H9 (cell line): ENCODE measurements at regions not wholly inside any gene's neighbourhood (a gene's known extent, or its start where the extent isn't known, plus 50 kb on each side); places are given as distances from the start of the nearest gene placed in this dataset.

Experiments
- DNase-seq: peaks from one replicate; pipeline ENCODE4 v3.0.0-alpha.2; 2017
- H2AFZ ChIP-seq: one replicate; pipeline ENCODE4 v1.6.1; 2013; ENCODE audit warnings: mild to moderate bottlenecking, low read length, control low read depth, moderate library complexity
- H2AK5ac ChIP-seq: 2 replicates; pipeline ENCODE4 v1.6.1; 2013; ENCODE audit warnings: low read length, control low read depth, mixed read lengths; ENCODE audit not compliant: insufficient read length
- H2BK120ac ChIP-seq: one replicate; pipeline ENCODE4 v1.6.1; 2013; ENCODE audit warnings: low read depth, mild to moderate bottlenecking, low read length, control low read depth, inconsistent platforms; ENCODE audit not compliant: poor library complexity, severe bottlenecking
- H2BK12ac ChIP-seq: 2 replicates; pipeline ENCODE4 v1.6.1; 2013; ENCODE audit warnings: low read length, control low read depth, mixed read lengths, low read depth; ENCODE audit not compliant: insufficient read length
- H2BK15ac ChIP-seq: 2 replicates; pipeline ENCODE4 v1.6.1; 2013; ENCODE audit warnings: low read depth, low read length, control low read depth
- H2BK20ac ChIP-seq: one replicate; pipeline ENCODE4 v1.6.1; 2013; ENCODE audit warnings: low read depth, mild to moderate bottlenecking, low read length, control low read depth, inconsistent platforms; ENCODE audit not compliant: poor library complexity, severe bottlenecking
- H2BK5ac ChIP-seq: 2 replicates; pipeline ENCODE4 v1.6.1; 2013; ENCODE audit warnings: low read length, control low read depth, mixed read lengths; ENCODE audit not compliant: insufficient read length
- H3K14ac ChIP-seq: 2 replicates; pipeline ENCODE4 v1.6.1; 2013; ENCODE audit warnings: low read length, control low read depth; ENCODE audit not compliant: insufficient read depth
- H3K18ac ChIP-seq: 2 replicates; pipeline ENCODE4 v1.6.1; 2013; ENCODE audit warnings: low read depth, mild to moderate bottlenecking, mixed read lengths, low read length, control low read depth; ENCODE audit not compliant: insufficient read length
- H3K23ac ChIP-seq: 2 replicates; pipeline ENCODE4 v1.6.1; 2013; ENCODE audit warnings: low read length, control low read depth, mixed read lengths, low read depth; ENCODE audit not compliant: insufficient read length
- H3K23me2 ChIP-seq: 2 replicates; pipeline ENCODE4 v1.6.1; 2013; ENCODE audit warnings: low read depth, mild to moderate bottlenecking, mixed read lengths, low read length, control low read depth; ENCODE audit not compliant: insufficient read length, poor library complexity, severe bottlenecking
- H3K27ac ChIP-seq: 2 replicates; pipeline ENCODE4 v1.5.1; 2013; ENCODE audit warnings: low read length, control low read depth, mixed read lengths, low read depth; ENCODE audit not compliant: insufficient read length
- H3K27me3 ChIP-seq: 2 replicates; pipeline ENCODE4 v1.6.1; 2013; ENCODE audit warnings: low read length, control low read depth, inconsistent platforms; ENCODE audit not compliant: insufficient read depth
- H3K4ac ChIP-seq: 2 replicates; pipeline ENCODE4 v1.6.1; 2013; ENCODE audit warnings: low read depth, mild to moderate bottlenecking, control low read depth, inconsistent platforms, low read length, moderate library complexity
- H3K4me1 ChIP-seq: 2 replicates; pipeline ENCODE4 v1.6.1; 2013; ENCODE audit warnings: low read length, control low read depth, inconsistent platforms; ENCODE audit not compliant: insufficient read depth
- H3K4me2 ChIP-seq: 2 replicates; pipeline ENCODE4 v1.6.1; 2013; ENCODE audit warnings: low read length, control low read depth, mixed read lengths; ENCODE audit not compliant: insufficient read length, insufficient read depth
- H3K56ac ChIP-seq: 2 replicates; pipeline ENCODE4 v1.6.1; 2013; ENCODE audit warnings: low read depth, mild to moderate bottlenecking, mixed read lengths, low read length, control low read depth; ENCODE audit not compliant: insufficient read length
- H3K79me1 ChIP-seq: 2 replicates; pipeline ENCODE4 v1.6.1; 2013; ENCODE audit warnings: low read depth, mild to moderate bottlenecking, moderate library complexity, low read length, control low read depth, inconsistent platforms; ENCODE audit not compliant: insufficient read depth, poor library complexity, severe bottlenecking
- H3K79me2 ChIP-seq: 2 replicates; pipeline ENCODE4 v1.6.1; 2013; ENCODE audit warnings: low read length, control low read depth, inconsistent platforms; ENCODE audit not compliant: insufficient read depth
- H3K9ac ChIP-seq: 2 replicates; pipeline ENCODE4 v1.6.1; 2013; ENCODE audit warnings: low read length, control low read depth, mixed read lengths; ENCODE audit not compliant: insufficient read length; ENCODE audit errors: extremely low read depth
- H3K9me3 ChIP-seq: one replicate; pipeline ENCODE4 v1.6.1; 2013; ENCODE audit warnings: low read depth, low read length, inconsistent platforms; ENCODE audit not compliant: control insufficient read depth
- H3T11ph ChIP-seq: one replicate; pipeline ENCODE4 v1.6.1; 2013; ENCODE audit warnings: mild to moderate bottlenecking, low read length, control low read depth, inconsistent platforms
- H4K20me1 ChIP-seq: one replicate; pipeline ENCODE4 v1.6.1; 2013; ENCODE audit not compliant: control insufficient read depth, insufficient read length, insufficient read depth
- H4K5ac ChIP-seq: 2 replicates; pipeline ENCODE4 v1.6.1; 2013; ENCODE audit warnings: low read depth, mild to moderate bottlenecking, mixed read lengths, low read length, control low read depth; ENCODE audit not compliant: insufficient read length
- H4K8ac ChIP-seq: replicated peaks from 2 replicates; pipeline ENCODE4 v1.6.1; 2013; ENCODE audit warnings: low read length, control low read depth, mixed read lengths, low read depth; ENCODE audit not compliant: insufficient read length
- H4K91ac ChIP-seq: 2 replicates; pipeline ENCODE4 v1.6.1; 2013; ENCODE audit warnings: low read depth, mild to moderate bottlenecking, moderate library complexity, mixed read lengths, low read length, control low read depth; ENCODE audit not compliant: insufficient read length
- H3K27ac Mint-ChIP-seq, 3 experiments: 2 replicates in 2 of 3; 3 replicates in 1 of 3; pipeline ENCODE4 v1.8.0; 2020 to 2021; ENCODE audit warnings: mixed read lengths in 3 of 3, mild to moderate bottlenecking in 1 of 3, moderate library complexity in 1 of 3
- H3K27me3 Mint-ChIP-seq: 2 replicates; pipeline ENCODE4 v1.8.0; 2021; ENCODE audit warnings: low read depth, mild to moderate bottlenecking, moderate library complexity, mixed read lengths
- H3K36me3 Mint-ChIP-seq, 3 experiments: 2 replicates in 2 of 3; 3 replicates in 1 of 3; pipeline ENCODE4 v1.8.0; 2020 to 2021; ENCODE audit warnings: low read depth in 3 of 3, mixed read lengths in 3 of 3; ENCODE audit not compliant: insufficient read depth in 1 of 3
- H3K4me1 Mint-ChIP-seq, 2 experiments: 2 replicates each; pipeline ENCODE4 v1.8.0; 2020; ENCODE audit warnings: mixed read lengths in 2 of 2
- H3K4me3 Mint-ChIP-seq, 2 experiments: 2 replicates in 1 of 2; 3 replicates in 1 of 2; pipeline ENCODE4 v1.8.0; 2020 to 2021; ENCODE audit warnings: mild to moderate bottlenecking in 2 of 2, mixed read lengths in 2 of 2, moderate library complexity in 1 of 2
- H3K9me3 Mint-ChIP-seq, 2 experiments: 2 replicates in 1 of 2; 3 replicates in 1 of 2; pipeline ENCODE4 v1.8.0; 2020; ENCODE audit warnings: mild to moderate bottlenecking in 2 of 2, mixed read lengths in 2 of 2, moderate library complexity in 1 of 2
- CTCF ChIP-seq: fragments of 200-600 bp; sonication (generic); conservative IDR thresholded peaks from 3 replicates; pipeline ENCODE4 v1.8.0; 2021; ENCODE audit warnings: antibody characterized with exemption, mild to moderate bottlenecking

DNA sequence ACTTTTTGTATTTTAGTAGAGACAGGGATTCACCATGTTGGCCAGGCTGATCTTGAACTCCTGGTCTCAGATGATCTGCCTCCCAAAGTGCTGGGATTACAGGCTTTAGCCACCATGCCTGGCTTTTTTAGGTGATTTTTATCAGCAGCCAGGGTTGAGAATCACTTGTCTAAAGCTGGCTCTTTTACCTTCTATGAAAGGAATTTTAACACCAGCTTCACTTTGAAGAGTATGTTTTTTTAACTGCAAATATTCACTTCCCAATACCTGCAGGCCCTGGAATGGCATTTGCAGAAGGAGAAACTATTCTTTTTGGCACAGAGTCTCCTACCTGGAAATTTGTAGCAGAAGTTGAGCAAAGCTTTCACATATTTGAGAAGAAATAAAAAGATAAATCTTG is 63.6 kb upstream of the NAA20 start:
- Mint-ChIP-seq H3K27me3 (no peaks in the 10 kb centered on the region; the same call in 1 of the 2 replicates), H3K27ac (no peak overlapping the region)
- no peak for TF ChIP-seq CTCF

More for the DNA sequence above, 63.6 kb upstream of the NAA20 start:
- no peaks in the 10 kb centered on the region for H3K36me3 Mint-ChIP-seq
- H3T11ph ChIP-seq = no peak overlapping the region
- H4K91ac ChIP-seq = no peak overlapping the region
- no peak overlapping the region for H3K4me3 Mint-ChIP-seq
- no peak overlapping the region for H3K4ac ChIP-seq
- H3K23me2 ChIP-seq = no peaks in the 10 kb centered on the region
- H2BK20ac ChIP-seq = no peak overlapping the region
- no peak overlapping the region for H2BK12ac ChIP-seq
- H3K4me1 Mint-ChIP-seq = peaks cover 9 to 10% of the 10 kb centered on the region in 2 experiments
- H4K8ac ChIP-seq = no peak overlapping the region
- no peaks in the 10 kb centered on the region for H3K9me3 ChIP-seq
- no peak overlapping the region for H4K5ac ChIP-seq
- no peak overlapping the region for H3K56ac ChIP-seq
- no peak overlapping the region for H3K4me2 ChIP-seq
- no peak overlapping the region for H2AK5ac ChIP-seq
- H3K9ac ChIP-seq = no peak overlapping the region
- no peak overlapping the region for H3K14ac ChIP-seq
- H2AFZ ChIP-seq = no peak overlapping the region
- H3K23ac ChIP-seq = no peak overlapping the region
- H3K79me2 ChIP-seq = no peaks in the 10 kb centered on the region
- no peak overlapping the region for H2BK5ac ChIP-seq
- H3K18ac ChIP-seq = no peak overlapping the region
- H3K9me3 Mint-ChIP-seq = no peaks in the 10 kb centered on the region
- H3K27ac ChIP-seq = no peak overlapping the region
- H3K4me1 ChIP-seq = peaks cover 3% of the 10 kb centered on the region; the same call in 1 of the 2 replicates
- H3K79me1 ChIP-seq = no peaks in the 10 kb centered on the region
- no peak overlapping the region for H2BK120ac ChIP-seq
- H2BK15ac ChIP-seq = no peak overlapping the region
- H3K27me3 ChIP-seq = no peaks in the 10 kb centered on the region; the same call in 1 of the 2 replicates
- H4K20me1 ChIP-seq = no peaks in the 10 kb centered on the region
- no peak for DNase-seq
